Peyer's patch (tissue), 4 donors: ENCODE measurements at regions not wholly inside any gene's neighbourhood (a gene's known extent, or its start where the extent isn't known, plus 50 kb on each side); places are given as distances from the start of the nearest gene placed in this dataset.

Experiments
- POLR2A ChIP-seq, 2 donors: fragments of 450-650 bp; IDR thresholded peaks; one replicate each; pipeline ENCODE4 v1.5.1; 2017; ENCODE audit warnings: antibody characterized with exemption in 2 of 2, mild to moderate bottlenecking in 2 of 2, moderate library complexity in 2 of 2
- TF ChIP-seq, protein P1 (sequence below), 6 experiments: fragments of 450-650 bp in 4 of 6; fragments of 200-600 bp in 2 of 6; sonication (generic) in 1 of 6; IDR thresholded peaks; one replicate each; pipeline ENCODE4 v1.5.1; 2017 to 2019; ENCODE audit warnings: antibody characterized with exemption in 6 of 6, mild to moderate bottlenecking in 3 of 6, moderate library complexity in 1 of 6

DNA sequence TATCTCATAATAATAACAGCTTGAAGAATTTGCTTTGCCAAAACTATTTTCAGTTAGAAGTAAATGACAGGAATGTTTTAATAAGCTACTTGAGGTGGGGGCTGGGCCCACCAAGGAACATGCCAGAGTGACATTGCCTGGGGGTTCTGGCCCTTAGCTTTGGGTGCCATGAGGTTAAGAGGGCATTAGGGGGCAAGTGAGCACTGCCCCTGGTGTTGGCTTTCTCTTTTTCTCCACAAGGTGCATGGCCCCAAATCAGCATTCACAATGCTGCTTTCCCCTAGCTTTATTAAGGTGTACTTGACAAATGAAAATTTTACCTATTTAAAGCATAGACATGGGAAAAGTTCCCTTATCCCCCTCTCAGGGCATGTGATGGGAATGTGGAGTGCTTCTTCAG lies 305.4 kb downstream of the TENT4A start:
- TF ChIP-seq POLR2A (IDR thresholded peaks at IDR 0.05), result no peak
- TF ChIP-seq, protein P1, sequence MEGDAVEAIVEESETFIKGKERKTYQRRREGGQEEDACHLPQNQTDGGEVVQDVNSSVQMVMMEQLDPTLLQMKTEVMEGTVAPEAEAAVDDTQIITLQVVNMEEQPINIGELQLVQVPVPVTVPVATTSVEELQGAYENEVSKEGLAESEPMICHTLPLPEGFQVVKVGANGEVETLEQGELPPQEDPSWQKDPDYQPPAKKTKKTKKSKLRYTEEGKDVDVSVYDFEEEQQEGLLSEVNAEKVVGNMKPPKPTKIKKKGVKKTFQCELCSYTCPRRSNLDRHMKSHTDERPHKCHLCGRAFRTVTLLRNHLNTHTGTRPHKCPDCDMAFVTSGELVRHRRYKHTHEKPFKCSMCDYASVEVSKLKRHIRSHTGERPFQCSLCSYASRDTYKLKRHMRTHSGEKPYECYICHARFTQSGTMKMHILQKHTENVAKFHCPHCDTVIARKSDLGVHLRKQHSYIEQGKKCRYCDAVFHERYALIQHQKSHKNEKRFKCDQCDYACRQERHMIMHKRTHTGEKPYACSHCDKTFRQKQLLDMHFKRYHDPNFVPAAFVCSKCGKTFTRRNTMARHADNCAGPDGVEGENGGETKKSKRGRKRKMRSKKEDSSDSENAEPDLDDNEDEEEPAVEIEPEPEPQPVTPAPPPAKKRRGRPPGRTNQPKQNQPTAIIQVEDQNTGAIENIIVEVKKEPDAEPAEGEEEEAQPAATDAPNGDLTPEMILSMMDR (IDR thresholded peaks at IDR 0.05), result no peak
